Activated T-helper 17 cell treated with anti-CD3 and anti-CD28 coated beads, Interleukin-2, amount 50 U/mL, for 72 hours (primary cell): ENCODE measurements at regions not wholly inside any gene's neighbourhood (a gene's known extent, or its start where the extent isn't known, plus 50 kb on each side); places are given as distances from the start of the nearest gene placed in this dataset.

Experiments used
- ATAC-seq: fragments of 150-1000 bp; cut with Tn5 transposase; replicated peaks from 2 replicates; pipeline ENCODE4 v1.10.0; 2021; ENCODE audit warnings: mild to moderate bottlenecking, moderate library complexity
- H3K27ac Mint-ChIP-seq: one replicate; pipeline ENCODE4 v1.8.0; 2022; ENCODE audit warnings: mixed read lengths
- H3K27me3 Mint-ChIP-seq: one replicate; pipeline ENCODE4 v1.8.0; 2022; ENCODE audit warnings: mixed read lengths
- H3K36me3 Mint-ChIP-seq: one replicate; pipeline ENCODE4 v1.8.0; 2022; ENCODE audit warnings: low read depth, mild to moderate bottlenecking, mixed read lengths
- H3K4me1 Mint-ChIP-seq: one replicate; pipeline ENCODE4 v1.8.0; 2022; ENCODE audit warnings: mixed read lengths
- H3K4me3 Mint-ChIP-seq: one replicate; pipeline ENCODE4 v1.8.0; 2022; ENCODE audit warnings: mild to moderate bottlenecking, mixed read lengths
- H3K9me3 Mint-ChIP-seq: one replicate; pipeline ENCODE4 v1.8.0; 2022; ENCODE audit warnings: mixed read lengths

GRCh38 chr6:110033101-110033500 lies 55.0 kb downstream of the GPR6 start:
- no peak overlapping the region for H3K4me3 Mint-ChIP-seq
- H3K27me3 Mint-ChIP-seq: no peaks in the 10 kb centered on the region
- ATAC-seq: no peak
- no peaks in the 10 kb centered on the region for H3K4me1 Mint-ChIP-seq
- no peaks in the 10 kb centered on the region for H3K9me3 Mint-ChIP-seq
- no peaks in the 10 kb centered on the region for H3K36me3 Mint-ChIP-seq
- no peak overlapping the region for H3K27ac Mint-ChIP-seq

- Mint-ChIP-seq H3K27ac (no peak overlapping the region), H3K36me3 (no peaks in the 10 kb centered on the region), H3K9me3 (no peaks in the 10 kb centered on the region), H3K27me3 (no peaks in the 10 kb centered on the region), H3K4me3 (no peak overlapping the region), H3K4me1 (no peaks in the 10 kb centered on the region)
- ATAC-seq: no peak
Observed at GRCh38 chr6:110033749-110034666, 55.9 kb downstream of the GPR6 start.

GRCh38 chr6:110034667-110035036 lies 56.5 kb downstream of the GPR6 start:
- Mint-ChIP-seq H3K4me3 (no peak overlapping the region), H3K27ac (no peak overlapping the region), H3K36me3 (no peaks in the 10 kb centered on the region), H3K4me1 (peaks cover 6% of the 10 kb centered on the region), H3K9me3 (no peaks in the 10 kb centered on the region), H3K27me3 (no peaks in the 10 kb centered on the region)
- ATAC-seq: no peak

- ATAC-seq: no peak
- peaks cover 6% of the 10 kb centered on the region for H3K4me1 Mint-ChIP-seq
- H3K4me3 Mint-ChIP-seq: no peak overlapping the region
- no peak overlapping the region for H3K27ac Mint-ChIP-seq
- no peaks in the 10 kb centered on the region for H3K27me3 Mint-ChIP-seq
- H3K36me3 Mint-ChIP-seq: no peaks in the 10 kb centered on the region
- H3K9me3 Mint-ChIP-seq: no peaks in the 10 kb centered on the region
Observed at GRCh38 chr6:110035321-110035720, 57.2 kb downstream of the GPR6 start.

GRCh38 chr6:110036408-110037302 lies 58.5 kb downstream of the GPR6 start:
- Mint-ChIP-seq H3K27me3 (no peaks in the 10 kb centered on the region), H3K9me3 (no peaks in the 10 kb centered on the region), H3K4me1 (peaks cover 6% of the 10 kb centered on the region), H3K27ac (no peak overlapping the region), H3K4me3 (no peak overlapping the region), H3K36me3 (no peaks in the 10 kb centered on the region)
- no peak for ATAC-seq

- no peak overlapping the region for H3K27ac Mint-ChIP-seq
Observed at GRCh38 chr6:110037726-110038295, 59.7 kb downstream of the GPR6 start.

GRCh38 chr6:110039364-110039980 lies 61.4 kb downstream of the GPR6 start:
- peak; percentile 90 for ATAC-seq
- Mint-ChIP-seq H3K36me3 (no peaks in the 10 kb centered on the region), H3K9me3 (no peaks in the 10 kb centered on the region), H3K27ac (peak overlapping the region; percentile 93), H3K4me3 (peak overlapping the region; percentile 88), H3K4me1 (peaks cover 6% of the 10 kb centered on the region), H3K27me3 (no peaks in the 10 kb centered on the region)

More at GRCh38 chr6:110037726-110038295, 59.7 kb downstream of the GPR6 start:
- Mint-ChIP-seq H3K9me3 (no peaks in the 10 kb centered on the region), H3K36me3 (no peaks in the 10 kb centered on the region), H3K4me1 (peaks cover 6% of the 10 kb centered on the region), H3K27me3 (no peaks in the 10 kb centered on the region), H3K4me3 (no peak overlapping the region)
- no peak for ATAC-seq

GRCh38 chr6:110039981-110040383 lies 61.9 kb downstream of the GPR6 start:
- H3K4me1 Mint-ChIP-seq: peaks cover 6% of the 10 kb centered on the region
- peak overlapping the region; percentile 93 for H3K27ac Mint-ChIP-seq
- H3K4me3 Mint-ChIP-seq: peak overlapping the region; percentile 88
- peak; percentile 66 for ATAC-seq
- H3K36me3 Mint-ChIP-seq: no peaks in the 10 kb centered on the region
- no peaks in the 10 kb centered on the region for H3K9me3 Mint-ChIP-seq
- H3K27me3 Mint-ChIP-seq: no peaks in the 10 kb centered on the region

- Mint-ChIP-seq H3K27ac (no peak overlapping the region), H3K4me1 (peaks cover 6% of the 10 kb centered on the region), H3K9me3 (no peaks in the 10 kb centered on the region), H3K36me3 (no peaks in the 10 kb centered on the region), H3K4me3 (peak overlapping the region; percentile 37), H3K27me3 (no peaks in the 10 kb centered on the region)
- ATAC-seq: no peak
Observed at GRCh38 chr6:110040716-110041115, 62.6 kb downstream of the GPR6 start.

GRCh38 chr6:110041126-110041525 lies 63.0 kb downstream of the GPR6 start:
- Mint-ChIP-seq H3K4me3 (peak overlapping the region; percentile 37), H3K27me3 (no peaks in the 10 kb centered on the region), H3K4me1 (peaks cover 6% of the 10 kb centered on the region), H3K9me3 (no peaks in the 10 kb centered on the region), H3K36me3 (no peaks in the 10 kb centered on the region), H3K27ac (no peak overlapping the region)
- ATAC-seq: no peak

- no peaks in the 10 kb centered on the region for H3K27me3 Mint-ChIP-seq
- H3K9me3 Mint-ChIP-seq: no peaks in the 10 kb centered on the region
- no peak overlapping the region for H3K27ac Mint-ChIP-seq
- H3K36me3 Mint-ChIP-seq: no peaks in the 10 kb centered on the region
- no peak for ATAC-seq
- peaks cover 6% of the 10 kb centered on the region for H3K4me1 Mint-ChIP-seq
- no peak overlapping the region for H3K4me3 Mint-ChIP-seq
Observed at GRCh38 chr6:110041830-110042229, 63.7 kb downstream of the GPR6 start.

GRCh38 chr6:110042670-110043296 lies 64.7 kb downstream of the GPR6 start:
- Mint-ChIP-seq H3K4me1 (peaks cover 6% of the 10 kb centered on the region), H3K4me3 (no peak overlapping the region), H3K36me3 (no peaks in the 10 kb centered on the region), H3K9me3 (no peaks in the 10 kb centered on the region), H3K27ac (no peak overlapping the region), H3K27me3 (no peaks in the 10 kb centered on the region)
- ATAC-seq: no peak

GRCh38 chr6:110043366-110043994 lies 65.4 kb downstream of the GPR6 start:
- H3K27me3 Mint-ChIP-seq: no peaks in the 10 kb centered on the region
- H3K4me3 Mint-ChIP-seq: no peak overlapping the region
- peaks cover 6% of the 10 kb centered on the region for H3K4me1 Mint-ChIP-seq
- H3K36me3 Mint-ChIP-seq: no peaks in the 10 kb centered on the region
- no peak overlapping the region for H3K27ac Mint-ChIP-seq
- H3K9me3 Mint-ChIP-seq: no peaks in the 10 kb centered on the region
- no peak for ATAC-seq
